Neutrophil (primary cell): ENCODE measurements at regions not wholly inside any gene's neighbourhood (a gene's known extent, or its start where the extent isn't known, plus 50 kb on each side); places are given as distances from the start of the nearest gene placed in this dataset.

Source experiments
- H3K27ac ChIP-seq: fragments of 200-600 bp; sonication (generic); 2 replicates; pipeline ENCODE4 v1.5.1; 2016; ENCODE audit warnings: mild to moderate bottlenecking, moderate library complexity
- H3K27me3 ChIP-seq: fragments of 200-600 bp; sonication (generic); 2 replicates; pipeline ENCODE4 v1.6.0; 2016; ENCODE audit warnings: mild to moderate bottlenecking
- H3K36me3 ChIP-seq: fragments of 200-600 bp; sonication (generic); 2 replicates; pipeline ENCODE4 v1.5.1; 2017
- H3K4me1 ChIP-seq, 2 experiments: fragments of 200-600 bp in 1 of 2; sonication (generic) in 1 of 2; 1 replicate in 1 of 2; 2 replicates in 1 of 2; pipeline versions ENCODE4 v1.5.1 to v1.6.1; 2013 to 2016; ENCODE audit warnings: low read depth in 1 of 2, low read length in 1 of 2, mild to moderate bottlenecking in 1 of 2, moderate library complexity in 1 of 2; ENCODE audit not compliant: control insufficient read depth in 1 of 2, insufficient read depth in 1 of 2
- H3K4me3 ChIP-seq, 2 experiments: fragments of 200-600 bp in 1 of 2; sonication (generic) in 1 of 2; 1 replicate in 1 of 2; 2 replicates in 1 of 2; pipeline ENCODE4 v1.5.1; 2013 to 2016; ENCODE audit warnings: low read depth in 1 of 2, low read length in 1 of 2, mild to moderate bottlenecking in 1 of 2, moderate library complexity in 1 of 2
- H3K9me3 ChIP-seq: fragments of 200-600 bp; sonication (generic); 2 replicates; pipeline ENCODE4 v1.5.1; 2016
- TF ChIP-seq, protein P1 (sequence below): fragments of 200-600 bp; sonication (generic); IDR thresholded peaks from 2 replicates; pipeline ENCODE4 v1.5.1; 2016; ENCODE audit warnings: antibody characterized with exemption

DNA sequence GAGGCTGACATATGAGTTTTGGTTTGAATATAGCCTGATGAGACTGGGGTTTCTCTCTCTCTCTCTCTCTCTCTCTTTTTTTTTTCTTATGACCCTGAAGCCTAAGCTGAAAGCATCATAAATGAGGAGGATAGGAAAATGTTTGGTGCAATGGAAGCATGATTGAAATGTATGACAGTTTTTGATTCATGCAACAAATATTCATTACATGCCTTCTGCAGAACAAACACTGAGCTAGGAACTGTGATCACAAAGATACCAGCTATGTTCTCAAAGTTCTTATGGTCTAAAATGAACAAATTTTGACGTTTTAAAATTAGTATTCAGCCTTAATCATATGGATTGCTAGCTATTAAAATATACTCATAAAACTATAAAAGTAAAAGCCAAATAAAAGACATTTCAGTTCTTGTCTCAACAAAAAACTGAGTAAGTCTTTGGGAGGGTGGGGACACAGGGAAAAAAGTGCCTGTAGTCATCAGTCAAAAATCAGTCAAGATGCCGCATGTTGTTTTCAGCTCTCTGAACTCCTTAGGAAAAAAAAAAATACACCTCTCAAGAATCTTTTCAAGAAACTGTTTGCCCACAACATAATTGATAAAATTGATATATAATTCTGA, 57.2 kb downstream of the NKX6-1 start:
- TF ChIP-seq, protein P1, sequence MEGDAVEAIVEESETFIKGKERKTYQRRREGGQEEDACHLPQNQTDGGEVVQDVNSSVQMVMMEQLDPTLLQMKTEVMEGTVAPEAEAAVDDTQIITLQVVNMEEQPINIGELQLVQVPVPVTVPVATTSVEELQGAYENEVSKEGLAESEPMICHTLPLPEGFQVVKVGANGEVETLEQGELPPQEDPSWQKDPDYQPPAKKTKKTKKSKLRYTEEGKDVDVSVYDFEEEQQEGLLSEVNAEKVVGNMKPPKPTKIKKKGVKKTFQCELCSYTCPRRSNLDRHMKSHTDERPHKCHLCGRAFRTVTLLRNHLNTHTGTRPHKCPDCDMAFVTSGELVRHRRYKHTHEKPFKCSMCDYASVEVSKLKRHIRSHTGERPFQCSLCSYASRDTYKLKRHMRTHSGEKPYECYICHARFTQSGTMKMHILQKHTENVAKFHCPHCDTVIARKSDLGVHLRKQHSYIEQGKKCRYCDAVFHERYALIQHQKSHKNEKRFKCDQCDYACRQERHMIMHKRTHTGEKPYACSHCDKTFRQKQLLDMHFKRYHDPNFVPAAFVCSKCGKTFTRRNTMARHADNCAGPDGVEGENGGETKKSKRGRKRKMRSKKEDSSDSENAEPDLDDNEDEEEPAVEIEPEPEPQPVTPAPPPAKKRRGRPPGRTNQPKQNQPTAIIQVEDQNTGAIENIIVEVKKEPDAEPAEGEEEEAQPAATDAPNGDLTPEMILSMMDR: no peak

DNA sequence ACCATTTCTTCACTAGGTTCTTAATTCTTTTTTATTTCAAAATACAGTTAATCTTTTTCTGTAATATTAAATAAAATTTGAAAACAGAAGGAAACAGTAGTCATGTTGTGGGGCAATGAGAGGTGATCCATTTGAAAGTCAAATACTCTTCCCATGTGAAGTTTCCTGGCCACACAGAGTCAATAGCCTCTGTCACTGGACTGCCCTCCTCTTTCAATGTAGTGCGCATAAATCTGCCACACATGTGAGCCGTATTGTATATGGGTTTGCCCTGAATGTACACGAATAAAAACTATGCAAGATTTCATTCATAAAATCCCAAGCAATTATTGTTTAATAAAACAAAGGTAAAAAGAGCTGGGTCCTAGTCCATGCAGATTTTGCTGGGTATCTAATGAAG, 59.1 kb downstream of the NKX6-1 start:
- no peaks in the 10 kb centered on the region for H3K36me3 ChIP-seq
- no peaks in the 10 kb centered on the region for H3K9me3 ChIP-seq
- no peaks in the 10 kb centered on the region for H3K4me1 ChIP-seq
- TF ChIP-seq, protein P1: no peak
- peaks cover 5% of the 10 kb centered on the region for H3K27me3 ChIP-seq
- H3K27ac ChIP-seq: no peak overlapping the region
- H3K4me3 ChIP-seq: no peak overlapping the region

More for the DNA sequence above, 57.2 kb downstream of the NKX6-1 start:
- Histone ChIP-seq H3K9me3 (no peaks in the 10 kb centered on the region), H3K4me1 (no peaks in the 10 kb centered on the region), H3K4me3 (no peak overlapping the region), H3K36me3 (no peaks in the 10 kb centered on the region), H3K27me3 (peaks cover 5% of the 10 kb centered on the region), H3K27ac (no peak overlapping the region)

DNA sequence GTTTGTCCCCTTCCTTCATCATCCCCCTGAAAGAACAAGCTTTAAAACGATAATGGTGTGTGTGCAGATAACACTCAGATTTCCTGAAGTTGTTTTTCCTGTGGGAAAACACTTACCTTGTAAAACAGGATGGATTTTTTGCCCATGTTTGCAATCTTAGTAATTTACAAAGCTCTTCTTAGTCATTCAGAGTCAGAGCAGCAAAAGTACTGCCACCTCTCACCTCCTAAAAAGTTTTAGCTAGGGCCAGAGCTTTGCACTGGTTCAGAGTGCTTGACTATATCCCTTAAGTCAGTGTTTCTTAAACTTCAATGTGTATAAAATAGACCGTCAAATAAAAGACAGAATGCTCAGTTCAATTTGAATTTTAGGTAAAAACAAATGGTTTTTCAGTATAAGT, 62.3 kb downstream of the NKX6-1 start:
- no peak overlapping the region for H3K27ac ChIP-seq
- H3K4me1 ChIP-seq: no peaks in the 10 kb centered on the region
- TF ChIP-seq, protein P1: no peak
- no peak overlapping the region for H3K4me3 ChIP-seq
- H3K36me3 ChIP-seq: no peaks in the 10 kb centered on the region
- H3K9me3 ChIP-seq: no peaks in the 10 kb centered on the region
- peaks cover 5% of the 10 kb centered on the region for H3K27me3 ChIP-seq

DNA sequence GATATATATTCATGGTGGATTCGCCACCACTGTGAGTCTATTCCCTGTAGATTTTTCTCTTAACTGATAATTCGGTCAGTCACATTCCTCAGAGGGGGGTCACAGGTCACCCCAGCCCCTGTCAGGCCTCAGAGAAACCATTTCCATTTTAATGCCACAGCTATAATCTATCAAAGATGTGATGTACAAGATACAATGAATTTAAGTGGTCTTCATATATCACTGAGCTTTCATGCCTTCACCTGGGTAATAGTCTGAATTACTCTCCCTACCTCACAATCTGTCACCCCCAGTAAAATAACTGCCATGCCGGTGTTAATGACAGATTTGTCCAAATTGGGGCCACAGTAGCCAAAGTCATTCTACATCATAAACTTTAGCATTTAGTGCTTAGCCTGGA, 64.7 kb downstream of the NKX6-1 start:
- H3K4me3 ChIP-seq: no peak overlapping the region
- no peaks in the 10 kb centered on the region for H3K4me1 ChIP-seq
- TF ChIP-seq, protein P1: no peak
- H3K27ac ChIP-seq: no peak overlapping the region
- H3K36me3 ChIP-seq: no peaks in the 10 kb centered on the region
- H3K9me3 ChIP-seq: no peaks in the 10 kb centered on the region
- peaks cover 5% of the 10 kb centered on the region for H3K27me3 ChIP-seq

DNA sequence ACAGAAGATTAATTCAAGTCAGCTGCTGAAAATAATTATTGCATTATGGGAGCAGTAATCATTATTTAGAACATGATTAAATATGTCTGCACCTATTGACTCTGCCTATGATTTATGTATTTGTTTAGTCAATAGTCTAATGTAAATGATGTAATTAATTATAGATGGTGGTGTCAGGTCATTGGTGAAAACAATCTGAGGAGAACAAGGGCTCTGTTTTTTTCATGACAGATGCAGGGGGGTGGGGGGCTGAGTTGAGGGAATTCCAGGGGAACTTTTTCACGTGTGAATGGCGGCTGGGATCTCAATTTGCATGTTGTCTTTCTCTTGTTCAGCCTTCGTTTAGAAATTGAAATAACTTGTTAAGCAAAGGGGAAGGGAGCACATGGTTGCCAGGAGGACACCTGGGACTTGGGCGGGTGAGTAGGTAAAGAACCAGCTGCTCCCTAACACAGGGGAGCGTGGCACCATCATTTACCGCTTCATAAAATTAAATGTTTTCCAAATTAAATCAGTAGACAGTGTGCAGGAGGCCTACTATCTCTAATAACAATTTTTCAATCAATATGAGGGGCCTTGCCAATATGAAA, 65.4 kb downstream of the NKX6-1 start:
- Histone ChIP-seq H3K4me1 (no peaks in the 10 kb centered on the region), H3K4me3 (no peak overlapping the region), H3K27me3 (peaks cover 3% of the 10 kb centered on the region), H3K36me3 (no peaks in the 10 kb centered on the region), H3K27ac (no peak overlapping the region), H3K9me3 (no peaks in the 10 kb centered on the region)
- TF ChIP-seq, protein P1: no peak
